NT2/D1 (cell line): ENCODE measurements at regions not wholly inside any gene's neighbourhood (a gene's known extent, or its start where the extent isn't known, plus 50 kb on each side); places are given as distances from the start of the nearest gene placed in this dataset.
"Not testable (repeated sequence)": the region's sequence is repeated elsewhere in the genome, so short reads cannot be mapped to it uniquely, and the experiment has no call there.

Experiments used
- DNase-seq: peaks from one replicate; pipeline ENCODE4 v3.0.0-alpha.2; 2011; ENCODE audit warnings: low read depth, low spot score
- H3K27me3 ChIP-seq: 2 replicates; pipeline ENCODE4 v1.6.0; 2011; ENCODE audit warnings: mild to moderate bottlenecking; ENCODE audit not compliant: insufficient read length, insufficient read depth
- H3K36me3 ChIP-seq: 2 replicates; pipeline ENCODE4 v1.6.1; 2011; ENCODE audit warnings: mild to moderate bottlenecking, low read length, mixed read lengths; ENCODE audit not compliant: insufficient read depth, insufficient read length
- H3K4me1 ChIP-seq: 2 replicates; pipeline ENCODE4 v1.5.1; 2011; ENCODE audit not compliant: insufficient read depth, insufficient read length
- H3K4me3 ChIP-seq: 2 replicates; pipeline ENCODE4 v1.5.1; 2011; ENCODE audit warnings: low read depth; ENCODE audit not compliant: insufficient read length
- H3K9ac ChIP-seq: 2 replicates; pipeline ENCODE4 v1.6.0; 2011; ENCODE audit warnings: low read depth; ENCODE audit not compliant: insufficient read length
- H3K9me3 ChIP-seq: 2 replicates; pipeline ENCODE4 v1.5.1; 2011; ENCODE audit warnings: mild to moderate bottlenecking, low read length; ENCODE audit not compliant: insufficient read depth
- SUZ12 ChIP-seq: IDR thresholded peaks from 2 replicates; pipeline ENCODE4 v1.6.1; 2011; ENCODE audit not compliant: insufficient read length, insufficient read depth; ENCODE audit errors: extremely low read depth
- YY1 ChIP-seq: IDR thresholded peaks from 2 replicates; pipeline ENCODE4 v1.6.1; 2011; ENCODE audit not compliant: insufficient read length, insufficient read depth
- ZNF274 ChIP-seq: IDR thresholded peaks from 2 replicates; pipeline ENCODE4 v1.6.1; 2011; ENCODE audit warnings: mild to moderate bottlenecking, low read depth, low read length

- H3K4me1 ChIP-seq = no peaks in the 10 kb centered on the region
- no peak overlapping the region for H3K9ac ChIP-seq
- no peak overlapping the region for H3K4me3 ChIP-seq
- no peak for TF ChIP-seq ZNF274
- TF ChIP-seq YY1 = no peak
- no peak for TF ChIP-seq SUZ12
- DNase-seq = no peak
- H3K9me3 ChIP-seq = peaks cover 31% of the 10 kb centered on the region
- H3K27me3 ChIP-seq = no peaks in the 10 kb centered on the region
- no peaks in the 10 kb centered on the region for H3K36me3 ChIP-seq
Observed at GRCh38 chr5:159682623-159683022, 233.7 kb upstream of the ADRA1B start.

- H3K4me3 ChIP-seq, DNase-seq, H3K4me1 ChIP-seq, H3K36me3 ChIP-seq, H3K9ac ChIP-seq, H3K9me3 ChIP-seq, H3K27me3 ChIP-seq: not testable (repeated sequence)
Observed at GRCh38 chr5:159687892-159688291, 228.4 kb upstream of the ADRA1B start.

- no peak overlapping the region for H3K4me3 ChIP-seq
- no peaks in the 10 kb centered on the region for H3K27me3 ChIP-seq
- TF ChIP-seq SUZ12 (no peak), YY1 (no peak), ZNF274 (no peak)
- no peaks in the 10 kb centered on the region for H3K4me1 ChIP-seq
- no peak for DNase-seq
- no peaks in the 10 kb centered on the region for H3K36me3 ChIP-seq
- no peaks in the 10 kb centered on the region for H3K9me3 ChIP-seq
- H3K9ac ChIP-seq = no peak overlapping the region
Observed at GRCh38 chr5:159695741-159696294, 220.5 kb upstream of the ADRA1B start.

GRCh38 chr5:159697530-159697929, 218.8 kb upstream of the ADRA1B start:
- Histone ChIP-seq H3K9ac (no peak overlapping the region), H3K36me3 (no peaks in the 10 kb centered on the region), H3K27me3 (no peaks in the 10 kb centered on the region), H3K4me3 (no peak overlapping the region), H3K4me1 (no peaks in the 10 kb centered on the region), H3K9me3 (no peaks in the 10 kb centered on the region)
- TF ChIP-seq SUZ12 (no peak), YY1 (no peak), ZNF274 (no peak)
- no peak for DNase-seq

- H3K36me3 ChIP-seq = no peaks in the 10 kb centered on the region
Observed at GRCh38 chr5:159698322-159698721, 218.0 kb upstream of the ADRA1B start.

GRCh38 chr5:159700016-159700415, 216.3 kb upstream of the ADRA1B start:
- no peaks in the 10 kb centered on the region for H3K9me3 ChIP-seq
- H3K9ac ChIP-seq = no peak overlapping the region
- no peak overlapping the region for H3K4me3 ChIP-seq
- TF ChIP-seq YY1 = no peak
- TF ChIP-seq ZNF274 = no peak
- no peak for TF ChIP-seq SUZ12
- H3K27me3 ChIP-seq = no peaks in the 10 kb centered on the region
- no peak for DNase-seq
- no peaks in the 10 kb centered on the region for H3K4me1 ChIP-seq
- no peaks in the 10 kb centered on the region for H3K36me3 ChIP-seq

More at GRCh38 chr5:159698322-159698721, 218.0 kb upstream of the ADRA1B start:
- H3K9ac ChIP-seq = no peak overlapping the region
- H3K4me1 ChIP-seq = no peaks in the 10 kb centered on the region
- no peaks in the 10 kb centered on the region for H3K27me3 ChIP-seq
- DNase-seq = no peak
- TF ChIP-seq ZNF274 = no peak
- TF ChIP-seq YY1 = no peak
- TF ChIP-seq SUZ12 = no peak
- H3K9me3 ChIP-seq = no peaks in the 10 kb centered on the region
- no peak overlapping the region for H3K4me3 ChIP-seq

GRCh38 chr5:159702301-159702700, 214.0 kb upstream of the ADRA1B start:
- TF ChIP-seq SUZ12 = no peak
- no peak for TF ChIP-seq YY1
- no peak for TF ChIP-seq ZNF274
- no peak for DNase-seq
- H3K4me3 ChIP-seq = no peak overlapping the region
- no peaks in the 10 kb centered on the region for H3K27me3 ChIP-seq
- H3K4me1 ChIP-seq = no peaks in the 10 kb centered on the region
- H3K9me3 ChIP-seq = no peaks in the 10 kb centered on the region
- H3K9ac ChIP-seq = peak overlapping the region; percentile 10
- H3K36me3 ChIP-seq = no peaks in the 10 kb centered on the region

- Histone ChIP-seq H3K27me3 (no peaks in the 10 kb centered on the region), H3K4me3 (no peak overlapping the region), H3K4me1 (no peaks in the 10 kb centered on the region), H3K9ac (no peak overlapping the region), H3K9me3 (peaks cover 2% of the 10 kb centered on the region), H3K36me3 (no peaks in the 10 kb centered on the region)
- TF ChIP-seq ZNF274 (no peak), SUZ12 (no peak), YY1 (no peak)
- DNase-seq = no peak
Observed at GRCh38 chr5:159702826-159703225, 213.5 kb upstream of the ADRA1B start.
